Activated CD4-positive, alpha-beta T cell treated with anti-CD3 and anti-CD28 coated beads for 36 hours (primary cell): ENCODE measurements at regions not wholly inside any gene's neighbourhood (a gene's known extent, or its start where the extent isn't known, plus 50 kb on each side); places are given as distances from the start of the nearest gene placed in this dataset.
"Not testable (repeated sequence)": the region's sequence is repeated elsewhere in the genome, so short reads cannot be mapped to it uniquely, and the experiment has no call there.

Source experiments
- ATAC-seq: fragments of 200-7000 bp; cut with Tn5 transposase; one replicate; pipeline ENCODE4 v1.10.0; 2021; ENCODE audit warnings: mild to moderate bottlenecking, moderate library complexity
- CTCF ChIA-PET: fragments of 350-600 bp; sonication (Branson Sonifier 250); formaldehyde crosslinking; loops from one replicate; lab custom pipeline; 2021; ENCODE audit warnings: antibody characterized with exemption; lab: Charles Lee
- POLR2A ChIA-PET: fragments of 350-600 bp; sonication (Branson Sonifier 250); formaldehyde crosslinking; loops from one replicate; lab custom pipeline; 2021; ENCODE audit warnings: antibody characterized with exemption, inconsistent platforms; lab: Charles Lee
- DNase-seq: peaks from one replicate; pipeline ENCODE4 v3.0.0-alpha.2; 2020
- H3K27ac Mint-ChIP-seq: one replicate; pipeline ENCODE4 v1.8.0; 2021; ENCODE audit warnings: mixed read lengths
- H3K27me3 Mint-ChIP-seq: one replicate; pipeline ENCODE4 v1.8.0; 2021; ENCODE audit warnings: mixed read lengths
- H3K36me3 Mint-ChIP-seq: one replicate; pipeline ENCODE4 v1.8.0; 2021; ENCODE audit warnings: low read depth, mixed read lengths
- H3K4me1 Mint-ChIP-seq: one replicate; pipeline ENCODE4 v1.8.0; 2021; ENCODE audit warnings: mixed read lengths
- H3K4me3 Mint-ChIP-seq: one replicate; pipeline ENCODE4 v1.8.0; 2021; ENCODE audit warnings: mild to moderate bottlenecking, moderate library complexity, mixed read lengths
- H3K9me3 Mint-ChIP-seq: one replicate; pipeline ENCODE4 v1.8.0; 2021; ENCODE audit warnings: low read depth, mixed read lengths
- intact Hi-C, 2 experiments: fragments of 100-400 bp; cut with DNase I in 1 of 2; cut with micrococcal nuclease in 1 of 2; formaldehyde crosslinking; loops; one replicate each; pipeline versions ENCODE4 v1.14.2 to v1.15.1; 2022 to 2024; cut with DNase I, micrococcal nuclease

- Mint-ChIP-seq H3K9me3 (no peaks in the 10 kb centered on the region), H3K27ac (no peak overlapping the region), H3K4me3 (no peak overlapping the region), H3K4me1 (no peaks in the 10 kb centered on the region), H3K36me3 (no peaks in the 10 kb centered on the region), H3K27me3 (no peaks in the 10 kb centered on the region)
- intact Hi-C loops = no loop called here
- POLR2A ChIA-PET = no interaction called here
- DNase-seq (no peak), ATAC-seq (no peak)
- CTCF ChIA-PET = no interaction called here
These were observed 238.6 kb downstream of the ASMT start for GRCh38 chrX:1853447-1853846.

DNA sequence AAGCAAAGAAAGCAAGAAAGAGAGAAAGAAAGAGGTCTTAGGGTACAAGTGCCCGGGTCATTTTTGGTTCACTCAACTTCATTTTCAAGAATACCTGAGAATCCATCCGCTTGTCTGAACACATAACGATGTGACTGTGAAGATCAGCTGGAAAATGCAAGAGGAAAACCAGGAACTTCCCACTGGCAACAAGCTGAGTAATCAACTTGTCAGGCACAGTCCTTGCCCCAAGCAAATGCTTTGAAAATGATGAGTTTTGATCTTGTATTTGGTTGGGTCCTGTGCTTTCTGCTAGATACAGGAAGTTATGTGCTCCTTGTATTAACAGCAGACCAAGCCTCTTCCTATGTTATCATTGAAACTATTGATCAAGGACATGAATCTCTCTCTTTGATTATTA lies 239.1 kb downstream of the ASMT start:
- POLR2A ChIA-PET = no interaction called here
- H3K27me3 Mint-ChIP-seq = no peaks in the 10 kb centered on the region
- ATAC-seq = no peak
- no peak overlapping the region for H3K27ac Mint-ChIP-seq
- H3K9me3 Mint-ChIP-seq = no peaks in the 10 kb centered on the region
- CTCF ChIA-PET = no interaction called here
- H3K4me3 Mint-ChIP-seq = no peak overlapping the region
- intact Hi-C loops = no loop called here
- H3K36me3 Mint-ChIP-seq = no peaks in the 10 kb centered on the region
- H3K4me1 Mint-ChIP-seq = no peaks in the 10 kb centered on the region
- no peak for DNase-seq

- CTCF ChIA-PET, H3K27me3 Mint-ChIP-seq, H3K4me3 Mint-ChIP-seq, H3K4me1 Mint-ChIP-seq, DNase-seq, H3K36me3 Mint-ChIP-seq, intact Hi-C loops, POLR2A ChIA-PET, H3K9me3 Mint-ChIP-seq, H3K27ac Mint-ChIP-seq, ATAC-seq: not testable (repeated sequence)
These were observed 240.0 kb downstream of the ASMT start for GRCh38 chrX:1854861-1855260.

DNA sequence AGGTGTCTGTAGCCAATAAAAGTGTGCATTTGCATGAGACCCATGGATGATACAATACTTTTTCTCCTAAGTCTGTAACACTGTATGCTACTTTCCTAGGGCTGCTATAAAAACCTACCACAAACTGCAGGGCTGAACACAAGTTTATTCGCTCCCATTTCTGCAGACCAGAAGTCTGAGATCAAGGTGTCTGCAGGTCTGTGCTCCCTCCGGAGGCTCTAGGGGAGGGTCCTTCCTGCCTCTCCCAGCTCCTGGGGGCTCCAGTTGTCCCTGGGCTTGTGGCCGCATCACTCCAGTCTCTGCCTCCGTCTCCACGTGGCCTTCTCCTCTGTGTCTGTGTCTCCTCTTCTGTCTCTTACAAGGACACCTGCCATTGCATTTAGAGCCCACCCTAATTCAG lies 244.4 kb downstream of the ASMT start:
- H3K27me3 Mint-ChIP-seq = peaks cover 11% of the 10 kb centered on the region
- intact Hi-C loops, H3K4me1 Mint-ChIP-seq, DNase-seq, H3K36me3 Mint-ChIP-seq, H3K9me3 Mint-ChIP-seq, POLR2A ChIA-PET, H3K4me3 Mint-ChIP-seq, H3K27ac Mint-ChIP-seq, CTCF ChIA-PET, ATAC-seq: not testable (repeated sequence)

- CTCF ChIA-PET = no interaction called here
- POLR2A ChIA-PET = no interaction called here
These were observed 246.2 kb downstream of the ASMT start for GRCh38 chrX:1860936-1861594.

DNA sequence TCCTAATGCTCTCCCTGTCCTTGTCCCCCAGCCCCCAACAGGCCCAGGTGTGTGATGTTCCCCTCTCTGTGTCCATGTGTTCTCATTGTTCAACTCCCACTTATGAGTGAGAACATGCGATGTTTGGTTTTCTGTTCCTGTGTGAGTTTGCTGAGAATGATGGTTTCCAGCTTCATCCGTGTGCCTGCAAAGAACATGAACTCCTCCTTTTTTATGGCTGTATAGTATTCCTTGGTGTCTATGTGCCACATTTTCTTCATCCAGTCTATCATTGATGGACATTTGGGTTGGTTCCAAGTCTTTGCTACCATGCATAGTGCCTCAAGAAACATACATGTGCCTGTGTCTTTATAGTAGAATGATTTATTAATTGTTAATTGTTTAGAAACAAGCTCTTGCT lies 249.1 kb downstream of the ASMT start:
- H3K9me3 Mint-ChIP-seq, DNase-seq, intact Hi-C loops, ATAC-seq, CTCF ChIA-PET, H3K4me3 Mint-ChIP-seq, H3K27ac Mint-ChIP-seq, POLR2A ChIA-PET, H3K4me1 Mint-ChIP-seq, H3K36me3 Mint-ChIP-seq: not testable (repeated sequence)
- H3K27me3 Mint-ChIP-seq = peaks cover 11% of the 10 kb centered on the region

More at GRCh38 chrX:1860936-1861594, 246.2 kb downstream of the ASMT start:
- no peaks in the 10 kb centered on the region for H3K9me3 Mint-ChIP-seq
- intact Hi-C loops = no loop called here
- peaks cover 11% of the 10 kb centered on the region for H3K27me3 Mint-ChIP-seq
- ATAC-seq (no peak), DNase-seq (no peak)
- no peaks in the 10 kb centered on the region for H3K4me1 Mint-ChIP-seq
- H3K36me3 Mint-ChIP-seq = no peaks in the 10 kb centered on the region
- H3K4me3 Mint-ChIP-seq = no peak overlapping the region
- no peak overlapping the region for H3K27ac Mint-ChIP-seq

GRCh38 chrX:1870421-1870820 lies 255.6 kb downstream of the ASMT start:
- Mint-ChIP-seq H3K4me3 (no peak overlapping the region), H3K9me3 (no peaks in the 10 kb centered on the region), H3K36me3 (no peaks in the 10 kb centered on the region), H3K4me1 (no peaks in the 10 kb centered on the region), H3K27ac (no peak overlapping the region), H3K27me3 (no peaks in the 10 kb centered on the region)
- intact Hi-C loops = no loop called here
- CTCF ChIA-PET = no interaction called here
- DNase-seq (no peak), ATAC-seq (no peak)
- POLR2A ChIA-PET = no interaction called here

DNA sequence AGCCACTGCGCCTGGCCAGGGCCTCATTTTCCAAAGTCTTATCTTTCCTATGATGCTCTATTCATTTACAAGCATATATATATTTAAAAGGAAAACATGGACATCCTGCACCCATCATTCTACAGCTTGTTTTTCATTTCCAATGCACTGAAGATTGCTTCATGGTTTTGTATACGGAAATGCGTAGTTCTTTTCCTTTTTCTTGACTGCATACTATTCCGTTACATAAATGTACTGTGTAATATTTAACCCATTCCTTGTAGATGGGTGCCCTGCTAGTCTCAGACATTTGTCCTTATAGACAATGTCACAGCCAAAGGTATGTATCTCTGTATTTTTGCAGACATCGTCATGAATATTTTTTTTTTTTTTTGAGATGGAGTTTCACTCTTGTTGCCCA lies 257.0 kb downstream of the ASMT start:
- Mint-ChIP-seq H3K9me3 (no peaks in the 10 kb centered on the region), H3K27ac (no peak overlapping the region), H3K4me1 (no peaks in the 10 kb centered on the region), H3K4me3 (no peak overlapping the region), H3K27me3 (peaks cover 5% of the 10 kb centered on the region), H3K36me3 (no peaks in the 10 kb centered on the region)
- intact Hi-C loops = no loop called here
- ChIA-PET CTCF (no interaction called here), POLR2A (no interaction called here)
- no peak for DNase-seq
- ATAC-seq = no peak

GRCh38 chrX:1873671-1874070 lies 258.8 kb downstream of the ASMT start:
- CTCF ChIA-PET = no interaction called here
- Mint-ChIP-seq H3K9me3 (peaks cover 2% of the 10 kb centered on the region), H3K4me1 (no peaks in the 10 kb centered on the region), H3K27ac (no peak overlapping the region), H3K36me3 (peaks cover 2% of the 10 kb centered on the region), H3K4me3 (no peak overlapping the region), H3K27me3 (peaks cover 6% of the 10 kb centered on the region)
- intact Hi-C loops = no loop called here
- POLR2A ChIA-PET = no interaction called here
- no peak for DNase-seq
- no peak for ATAC-seq

- ChIA-PET CTCF (no interaction called here), POLR2A (no interaction called here)
- intact Hi-C loops = no loop called here
- Mint-ChIP-seq H3K27ac (no peak overlapping the region), H3K27me3 (peaks cover 6% of the 10 kb centered on the region), H3K36me3 (peaks cover 2% of the 10 kb centered on the region), H3K4me1 (no peaks in the 10 kb centered on the region), H3K4me3 (no peak overlapping the region), H3K9me3 (peaks cover 2% of the 10 kb centered on the region)
- ATAC-seq (no peak), DNase-seq (no peak)
These were observed 259.6 kb downstream of the ASMT start for GRCh38 chrX:1874416-1874815.

GRCh38 chrX:1874899-1875298 lies 260.0 kb downstream of the ASMT start:
- H3K4me3 Mint-ChIP-seq = no peak overlapping the region
- intact Hi-C loops = no loop called here
- ChIA-PET POLR2A (no interaction called here), CTCF (no interaction called here)
- no peak overlapping the region for H3K27ac Mint-ChIP-seq
- peaks cover 2% of the 10 kb centered on the region for H3K36me3 Mint-ChIP-seq
- H3K9me3 Mint-ChIP-seq = peaks cover 2% of the 10 kb centered on the region
- ATAC-seq (no peak), DNase-seq (no peak)
- H3K27me3 Mint-ChIP-seq = peaks cover 6% of the 10 kb centered on the region
- no peaks in the 10 kb centered on the region for H3K4me1 Mint-ChIP-seq

DNA sequence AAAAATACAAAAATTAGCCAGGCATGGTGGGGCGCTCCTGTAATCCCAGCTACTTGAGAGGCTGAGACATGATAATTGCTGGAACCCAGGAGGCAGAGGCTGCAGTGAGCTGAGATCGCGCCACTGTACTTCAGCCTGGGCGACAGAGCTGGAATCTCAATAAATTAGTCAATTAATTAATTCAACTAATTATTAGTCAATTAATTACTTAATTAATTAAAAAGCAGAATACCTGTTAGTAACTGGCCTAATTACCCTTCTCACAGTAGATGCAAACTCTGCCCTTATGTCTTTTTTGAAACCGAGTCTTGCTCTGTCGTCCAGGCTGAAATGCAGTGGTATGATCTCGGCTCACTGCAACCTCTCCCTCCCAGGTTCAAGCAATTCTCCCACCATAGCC lies 261.2 kb downstream of the ASMT start:
- intact Hi-C loops = no loop called here
- no peak for DNase-seq
- CTCF ChIA-PET = no interaction called here
- no peak overlapping the region for H3K27ac Mint-ChIP-seq
- no peak overlapping the region for H3K4me3 Mint-ChIP-seq
- no peak for ATAC-seq
- POLR2A ChIA-PET = no interaction called here
- H3K27me3 Mint-ChIP-seq = peaks cover 6% of the 10 kb centered on the region
- H3K9me3 Mint-ChIP-seq = peaks cover 2% of the 10 kb centered on the region
- H3K36me3 Mint-ChIP-seq = peaks cover 2% of the 10 kb centered on the region
- H3K4me1 Mint-ChIP-seq = no peaks in the 10 kb centered on the region

GRCh38 chrX:1877780-1878179 lies 262.9 kb downstream of the ASMT start:
- POLR2A ChIA-PET = no interaction called here
- intact Hi-C loops = no loop called here
- H3K4me1 Mint-ChIP-seq = no peaks in the 10 kb centered on the region
- H3K9me3 Mint-ChIP-seq = peaks cover 2% of the 10 kb centered on the region
- ATAC-seq = no peak
- CTCF ChIA-PET = no interaction called here
- no peak overlapping the region for H3K27ac Mint-ChIP-seq
- peaks cover 2% of the 10 kb centered on the region for H3K36me3 Mint-ChIP-seq
- H3K4me3 Mint-ChIP-seq = no peak overlapping the region
- H3K27me3 Mint-ChIP-seq = peaks cover 6% of the 10 kb centered on the region
- no peak for DNase-seq
